ENCODE measurements at regions not wholly inside any gene's neighbourhood (a gene's known extent, or its start where the extent isn't known, plus 50 kb on each side); places are given as distances from the start of the nearest gene placed in this dataset.

GRCh38 chr6:71480577-71480976 is 192.0 kb downstream of the OGFRL1 start:
- Histone ChIP-seq H3K27me3 (ENCODE audit: insufficient read depth, insufficient read length) (no peaks in the 10 kb centered on the region), H3K9me3 (ENCODE audit: insufficient read depth, low read length) (no peaks in the 10 kb centered on the region), H3K4me1 (ENCODE audit: insufficient read depth, insufficient read length) (no peaks in the 10 kb centered on the region), H3K36me3 (ENCODE audit: insufficient read depth, insufficient read length, low read length) (no peaks in the 10 kb centered on the region), H3K9ac (ENCODE audit: insufficient read length, low read depth) (no peak overlapping the region), H3K4me3 (ENCODE audit: insufficient read length, low read depth) (no peak overlapping the region)
- DNase-seq (ENCODE audit: low read depth, low spot score), result no peak
- TF ChIP-seq YY1 (IDR thresholded peaks at IDR 0.05; ENCODE audit: insufficient read depth, insufficient read length) (no peak), ZNF274 (IDR thresholded peaks at IDR 0.05; ENCODE audit: low read depth, low read length) (no peak), SUZ12 (IDR thresholded peaks at IDR 0.05; ENCODE audit: extremely low read depth, insufficient read depth, insufficient read length) (no peak)

DNA sequence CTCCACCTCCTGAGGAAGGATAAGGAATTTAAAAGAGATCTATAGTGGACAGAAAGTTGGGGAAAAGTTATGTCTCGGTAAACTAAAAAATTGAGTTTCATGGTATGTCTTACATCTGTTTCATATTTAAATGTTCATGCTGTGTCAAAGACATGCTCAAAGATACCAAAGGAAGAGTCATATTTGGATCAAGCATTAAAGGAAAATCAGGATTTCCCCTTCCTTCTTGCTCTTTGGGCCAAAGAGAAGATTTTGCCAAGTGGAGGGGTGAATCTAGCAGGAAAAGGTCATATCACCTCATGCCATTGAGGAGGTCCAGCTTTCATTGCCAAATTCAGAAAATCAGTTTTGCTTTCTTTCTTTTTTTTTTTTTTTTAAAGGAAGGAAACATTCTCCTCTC is 192.4 kb downstream of the OGFRL1 start:
- no peak for DNase-seq (ENCODE audit: low read depth, low spot score)
- H3K4me3 ChIP-seq (ENCODE audit: insufficient read length, low read depth), result no peak overlapping the region
- no peak for TF ChIP-seq ZNF274 (IDR thresholded peaks at IDR 0.05; ENCODE audit: low read depth, low read length)
- TF ChIP-seq SUZ12 (IDR thresholded peaks at IDR 0.05; ENCODE audit: extremely low read depth, insufficient read depth, insufficient read length), result no peak
- TF ChIP-seq YY1 (IDR thresholded peaks at IDR 0.05; ENCODE audit: insufficient read depth, insufficient read length), result no peak
- H3K27me3 ChIP-seq (ENCODE audit: insufficient read depth, insufficient read length), result no peaks in the 10 kb centered on the region
- no peak overlapping the region for H3K9ac ChIP-seq (ENCODE audit: insufficient read length, low read depth)
- H3K36me3 ChIP-seq (ENCODE audit: insufficient read depth, insufficient read length, low read length), result no peaks in the 10 kb centered on the region
- no peaks in the 10 kb centered on the region for H3K9me3 ChIP-seq (ENCODE audit: insufficient read depth, low read length)
- H3K4me1 ChIP-seq (ENCODE audit: insufficient read depth, insufficient read length), result no peaks in the 10 kb centered on the region

DNA sequence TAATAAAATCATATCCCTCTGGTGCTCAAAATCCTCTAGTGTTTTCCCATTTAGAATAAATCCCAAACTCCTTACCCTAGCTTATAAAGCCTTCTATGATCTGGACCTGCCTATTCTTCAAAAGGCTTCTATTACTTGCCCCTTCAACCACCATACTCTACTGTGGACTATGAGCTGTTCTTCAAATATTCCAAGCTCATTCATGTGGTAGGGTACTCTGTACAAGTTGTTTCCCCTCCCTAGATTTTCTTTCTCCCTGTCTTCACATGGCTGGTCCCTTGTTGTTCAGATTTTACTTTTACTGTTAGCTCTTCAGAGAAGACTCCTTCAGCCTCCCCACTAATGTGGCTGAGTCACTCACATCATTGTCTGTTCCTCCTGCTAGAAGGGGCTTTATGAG is 193.2 kb downstream of the OGFRL1 start:
- Histone ChIP-seq H3K9ac (ENCODE audit: insufficient read length, low read depth) (no peak overlapping the region), H3K4me1 (ENCODE audit: insufficient read depth, insufficient read length) (no peaks in the 10 kb centered on the region), H3K36me3 (ENCODE audit: insufficient read depth, insufficient read length, low read length) (no peaks in the 10 kb centered on the region), H3K9me3 (ENCODE audit: insufficient read depth, low read length) (no peaks in the 10 kb centered on the region), H3K4me3 (ENCODE audit: insufficient read length, low read depth) (no peak overlapping the region), H3K27me3 (ENCODE audit: insufficient read depth, insufficient read length) (no peaks in the 10 kb centered on the region)
- no peak for TF ChIP-seq YY1 (IDR thresholded peaks at IDR 0.05; ENCODE audit: insufficient read depth, insufficient read length)
- TF ChIP-seq SUZ12 (IDR thresholded peaks at IDR 0.05; ENCODE audit: extremely low read depth, insufficient read depth, insufficient read length), result no peak
- no peak for TF ChIP-seq ZNF274 (IDR thresholded peaks at IDR 0.05; ENCODE audit: low read depth, low read length)
- no peak for DNase-seq (ENCODE audit: low read depth, low spot score)

DNA sequence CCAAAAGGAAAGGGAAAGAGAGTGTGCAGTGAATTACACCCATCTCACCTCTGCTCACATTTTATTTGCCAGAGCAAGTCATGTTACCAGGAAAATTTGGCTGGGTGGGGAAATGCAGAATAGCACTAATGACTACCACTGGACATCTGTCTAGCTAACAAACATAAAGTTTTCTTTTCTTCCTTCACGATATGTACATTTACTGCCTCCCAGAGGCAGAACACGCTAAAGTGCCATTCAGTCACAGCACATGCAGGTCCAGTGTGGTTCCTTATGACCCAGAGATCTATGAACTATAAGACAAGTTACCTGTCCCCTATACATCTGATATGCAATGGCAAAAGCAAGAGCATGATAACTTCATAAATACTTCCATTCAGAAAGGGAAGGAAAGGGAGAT is 194.1 kb downstream of the OGFRL1 start:
- H3K4me3 ChIP-seq (ENCODE audit: insufficient read length, low read depth), result no peak overlapping the region
- H3K9me3 ChIP-seq (ENCODE audit: insufficient read depth, low read length), result no peaks in the 10 kb centered on the region
- H3K4me1 ChIP-seq (ENCODE audit: insufficient read depth, insufficient read length), result no peaks in the 10 kb centered on the region
- H3K9ac ChIP-seq (ENCODE audit: insufficient read length, low read depth), result no peak overlapping the region
- DNase-seq (ENCODE audit: low read depth, low spot score), result no peak
- no peaks in the 10 kb centered on the region for H3K27me3 ChIP-seq (ENCODE audit: insufficient read depth, insufficient read length)
- no peaks in the 10 kb centered on the region for H3K36me3 ChIP-seq (ENCODE audit: insufficient read depth, insufficient read length, low read length)
- TF ChIP-seq SUZ12 (IDR thresholded peaks at IDR 0.05; ENCODE audit: extremely low read depth, insufficient read depth, insufficient read length) (no peak), YY1 (IDR thresholded peaks at IDR 0.05; ENCODE audit: insufficient read depth, insufficient read length) (no peak), ZNF274 (IDR thresholded peaks at IDR 0.05; ENCODE audit: low read depth, low read length) (no peak)

GRCh38 chr6:71486461-71486860 is 197.8 kb downstream of the OGFRL1 start:
- no peak for TF ChIP-seq YY1 (IDR thresholded peaks at IDR 0.05; ENCODE audit: insufficient read depth, insufficient read length)
- no peak for TF ChIP-seq SUZ12 (IDR thresholded peaks at IDR 0.05; ENCODE audit: extremely low read depth, insufficient read depth, insufficient read length)
- TF ChIP-seq ZNF274 (IDR thresholded peaks at IDR 0.05; ENCODE audit: low read depth, low read length), result no peak
- Histone ChIP-seq H3K9ac (ENCODE audit: insufficient read length, low read depth) (no peak overlapping the region), H3K4me3 (ENCODE audit: insufficient read length, low read depth) (no peak overlapping the region), H3K4me1 (ENCODE audit: insufficient read depth, insufficient read length) (no peaks in the 10 kb centered on the region), H3K9me3 (ENCODE audit: insufficient read depth, low read length) (no peaks in the 10 kb centered on the region), H3K36me3 (ENCODE audit: insufficient read depth, insufficient read length, low read length) (no peaks in the 10 kb centered on the region), H3K27me3 (ENCODE audit: insufficient read depth, insufficient read length) (no peaks in the 10 kb centered on the region)
- DNase-seq (ENCODE audit: low read depth, low spot score), result no peak

- no peak overlapping the region for H3K9ac ChIP-seq (ENCODE audit: insufficient read length, low read depth)
- no peaks in the 10 kb centered on the region for H3K36me3 ChIP-seq (ENCODE audit: insufficient read depth, insufficient read length, low read length)
- no peak for DNase-seq (ENCODE audit: low read depth, low spot score)
- TF ChIP-seq SUZ12 (IDR thresholded peaks at IDR 0.05; ENCODE audit: extremely low read depth, insufficient read depth, insufficient read length) (no peak), YY1 (IDR thresholded peaks at IDR 0.05; ENCODE audit: insufficient read depth, insufficient read length) (no peak), ZNF274 (IDR thresholded peaks at IDR 0.05; ENCODE audit: low read depth, low read length) (no peak)
- no peaks in the 10 kb centered on the region for H3K9me3 ChIP-seq (ENCODE audit: insufficient read depth, low read length)
- no peaks in the 10 kb centered on the region for H3K4me1 ChIP-seq (ENCODE audit: insufficient read depth, insufficient read length)
- H3K4me3 ChIP-seq (ENCODE audit: insufficient read length, low read depth), result no peak overlapping the region
- no peaks in the 10 kb centered on the region for H3K27me3 ChIP-seq (ENCODE audit: insufficient read depth, insufficient read length)
Measured at GRCh38 chr6:71488186-71488585, 199.6 kb downstream of the OGFRL1 start.

DNA sequence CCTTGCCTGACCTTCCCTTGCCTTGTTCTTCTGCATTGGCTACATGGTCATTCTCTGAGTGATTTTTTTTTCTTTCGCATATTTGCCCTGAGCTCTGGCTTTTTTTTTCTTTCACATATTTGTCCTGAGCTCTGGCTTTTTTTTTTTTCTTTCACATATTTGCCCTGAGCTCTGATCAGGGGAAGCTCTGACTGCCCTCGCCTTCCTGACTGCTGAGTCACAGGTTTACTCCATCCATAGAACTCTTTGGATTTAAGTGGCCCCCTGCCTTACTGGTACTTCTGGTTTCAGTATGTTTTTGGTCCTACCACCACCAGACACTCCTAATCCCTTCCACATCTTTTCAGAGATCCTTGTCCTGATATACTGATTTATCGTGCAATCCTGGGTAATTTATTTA is 201.1 kb downstream of the OGFRL1 start:
- no peaks in the 10 kb centered on the region for H3K4me1 ChIP-seq (ENCODE audit: insufficient read depth, insufficient read length)
- TF ChIP-seq YY1 (IDR thresholded peaks at IDR 0.05; ENCODE audit: insufficient read depth, insufficient read length) (no peak), ZNF274 (IDR thresholded peaks at IDR 0.05; ENCODE audit: low read depth, low read length) (no peak), SUZ12 (IDR thresholded peaks at IDR 0.05; ENCODE audit: extremely low read depth, insufficient read depth, insufficient read length) (no peak)
- H3K9me3 ChIP-seq (ENCODE audit: insufficient read depth, low read length), result no peaks in the 10 kb centered on the region
- no peak overlapping the region for H3K9ac ChIP-seq (ENCODE audit: insufficient read length, low read depth)
- H3K36me3 ChIP-seq (ENCODE audit: insufficient read depth, insufficient read length, low read length), result no peaks in the 10 kb centered on the region
- peak; percentile 51 for DNase-seq (ENCODE audit: low read depth, low spot score)
- H3K27me3 ChIP-seq (ENCODE audit: insufficient read depth, insufficient read length), result no peaks in the 10 kb centered on the region
- H3K4me3 ChIP-seq (ENCODE audit: insufficient read length, low read depth), result no peak overlapping the region

GRCh38 chr6:71490876-71491275 is 202.3 kb downstream of the OGFRL1 start:
- Histone ChIP-seq H3K36me3 (ENCODE audit: insufficient read depth, insufficient read length, low read length) (no peaks in the 10 kb centered on the region), H3K4me3 (ENCODE audit: insufficient read length, low read depth) (no peak overlapping the region), H3K9me3 (ENCODE audit: insufficient read depth, low read length) (no peaks in the 10 kb centered on the region), H3K9ac (ENCODE audit: insufficient read length, low read depth) (no peak overlapping the region), H3K4me1 (ENCODE audit: insufficient read depth, insufficient read length) (no peaks in the 10 kb centered on the region), H3K27me3 (ENCODE audit: insufficient read depth, insufficient read length) (no peaks in the 10 kb centered on the region)
- DNase-seq (ENCODE audit: low read depth, low spot score), result no peak
- TF ChIP-seq ZNF274 (IDR thresholded peaks at IDR 0.05; ENCODE audit: low read depth, low read length), result no peak
- TF ChIP-seq YY1 (IDR thresholded peaks at IDR 0.05; ENCODE audit: insufficient read depth, insufficient read length), result no peak
- TF ChIP-seq SUZ12 (IDR thresholded peaks at IDR 0.05; ENCODE audit: extremely low read depth, insufficient read depth, insufficient read length), result no peak

All from NT2/D1 (cell line).